Activated CD4-positive, alpha-beta T cell treated with anti-CD3 and anti-CD28 coated beads, Interleukin-2, Interleukin-4, amounts not matched to agents 100 ng/mL and 50 ng/mL, durations not matched to agents 16 hours and 8 hours (primary cell): ENCODE measurements at regions not wholly inside any gene's neighbourhood (a gene's known extent, or its start where the extent isn't known, plus 50 kb on each side); places are given as distances from the start of the nearest gene placed in this dataset.
A peak's percentile ranks its signal among the peaks of the same experiment; 100 is the strongest.

Experiments
- DNase-seq: peaks from one replicate; pipeline ENCODE4 v3.0.0-alpha.2; 2020; ENCODE audit warnings: low spot score

DNA sequence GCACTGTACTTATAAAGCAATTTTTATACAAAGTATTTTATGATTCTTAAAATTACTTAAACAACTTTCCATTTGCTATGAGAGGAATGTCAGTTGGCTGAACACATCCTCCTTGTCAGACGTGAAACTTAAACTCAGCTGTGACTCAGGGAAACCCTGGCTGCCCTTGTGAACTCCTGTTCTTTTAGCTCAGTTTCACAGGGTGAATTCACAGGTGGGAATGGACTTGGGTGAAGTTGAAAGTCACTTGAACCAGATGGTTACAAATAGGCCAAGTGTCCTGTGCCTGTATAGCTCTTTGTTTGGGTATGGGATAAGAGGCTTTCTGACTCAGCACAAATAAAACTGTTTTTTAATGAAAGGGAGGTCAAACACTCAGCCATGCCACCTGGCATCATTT is 67.4 kb upstream of the FAM47B start:
- no peak for DNase-seq

DNA sequence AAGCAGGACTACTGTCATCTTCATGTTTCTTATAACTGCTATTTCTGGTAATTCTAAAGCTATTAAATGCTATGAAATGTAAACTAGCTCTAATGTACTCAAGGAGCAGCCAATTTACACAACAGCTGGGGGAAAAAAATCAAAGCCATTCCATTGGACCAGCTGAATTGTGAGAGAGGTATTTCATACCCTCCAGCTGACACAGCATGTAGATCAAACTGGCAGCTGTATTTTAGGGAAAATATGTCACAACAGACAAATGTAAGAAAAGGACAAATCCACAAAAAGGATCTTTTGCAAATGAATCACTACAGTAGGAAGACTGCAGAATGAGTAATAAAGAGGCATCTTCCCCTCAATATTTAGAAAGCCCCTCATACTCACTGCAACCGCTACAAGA is 65.2 kb upstream of the FAM47B start:
- no peak for DNase-seq

DNA sequence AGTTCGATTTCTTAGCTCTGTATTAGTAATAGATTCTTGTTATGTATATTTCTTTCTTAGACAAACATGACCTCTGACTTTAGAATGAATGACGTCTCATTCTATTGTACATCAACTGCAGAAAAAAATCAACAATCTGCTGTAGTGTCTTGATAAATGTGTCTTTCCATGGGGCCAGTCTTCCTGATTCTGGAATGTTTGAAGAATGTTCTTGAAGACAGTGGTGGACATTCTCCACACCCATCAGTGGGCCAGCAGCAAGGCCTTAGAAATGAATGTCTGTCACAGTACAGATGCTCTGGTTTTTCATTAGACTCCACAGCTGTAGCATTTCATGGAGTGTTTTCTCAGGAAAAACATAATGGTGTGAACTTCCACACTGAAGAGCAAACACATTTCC is 63.2 kb upstream of the FAM47B start:
- DNase-seq: no peak

DNA sequence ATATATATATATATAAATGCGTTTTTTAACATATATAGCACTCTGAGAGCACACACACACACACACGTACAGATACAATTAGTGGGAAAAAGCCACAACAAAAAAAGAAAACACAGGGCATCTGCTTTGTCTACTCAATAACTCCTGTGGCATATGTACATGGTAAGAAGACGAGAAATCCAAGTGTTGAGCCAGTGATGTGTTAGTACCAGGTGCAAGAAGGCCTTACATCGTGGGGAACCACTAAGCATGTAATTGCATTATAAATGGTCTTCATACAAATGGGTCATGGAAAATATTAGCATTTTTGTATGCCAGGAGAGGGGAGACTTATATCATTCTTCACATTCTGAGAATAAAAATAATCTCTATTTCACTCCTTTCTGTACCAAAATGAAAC is 62.7 kb upstream of the FAM47B start:
- DNase-seq: no peak

DNA sequence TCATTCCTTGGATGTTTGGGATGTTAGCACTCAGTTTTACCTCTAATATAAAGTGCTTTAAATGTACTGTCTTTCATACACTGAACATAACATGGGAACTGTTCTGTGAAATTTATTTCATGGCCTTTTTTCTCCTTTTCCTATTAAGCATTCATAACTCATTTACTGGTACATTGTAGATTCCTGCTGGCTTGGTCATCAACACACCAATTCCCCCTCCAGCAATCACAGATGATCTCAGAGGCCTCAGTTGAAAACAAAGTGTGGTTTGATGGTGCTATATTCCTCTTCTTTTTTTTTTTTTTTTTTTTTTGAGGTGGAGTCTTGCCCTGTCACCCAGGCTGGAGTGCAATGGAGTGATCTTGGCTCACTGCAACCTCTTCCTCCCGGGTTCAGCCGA is 61.9 kb upstream of the FAM47B start:
- DNase-seq: no peak

DNA sequence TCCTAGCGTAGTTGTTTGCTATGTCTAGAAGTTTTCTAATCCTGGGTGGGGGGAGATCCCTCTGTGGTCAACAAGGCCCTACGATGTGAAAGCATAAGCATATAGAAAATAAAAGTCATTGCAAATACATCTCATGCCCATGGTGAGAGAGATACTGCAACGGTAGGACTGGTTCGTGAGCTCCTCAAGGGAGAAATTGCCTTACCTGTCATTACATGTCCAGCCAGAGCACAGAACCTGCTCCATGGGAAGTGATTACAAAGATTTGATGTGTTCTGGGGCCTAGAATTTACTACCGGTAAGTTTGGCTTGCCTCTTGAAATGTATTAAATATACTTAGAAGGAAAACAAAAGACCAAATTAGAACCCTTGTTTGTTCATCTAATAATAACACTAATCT is 60.9 kb upstream of the FAM47B start:
- DNase-seq: no peak

DNA sequence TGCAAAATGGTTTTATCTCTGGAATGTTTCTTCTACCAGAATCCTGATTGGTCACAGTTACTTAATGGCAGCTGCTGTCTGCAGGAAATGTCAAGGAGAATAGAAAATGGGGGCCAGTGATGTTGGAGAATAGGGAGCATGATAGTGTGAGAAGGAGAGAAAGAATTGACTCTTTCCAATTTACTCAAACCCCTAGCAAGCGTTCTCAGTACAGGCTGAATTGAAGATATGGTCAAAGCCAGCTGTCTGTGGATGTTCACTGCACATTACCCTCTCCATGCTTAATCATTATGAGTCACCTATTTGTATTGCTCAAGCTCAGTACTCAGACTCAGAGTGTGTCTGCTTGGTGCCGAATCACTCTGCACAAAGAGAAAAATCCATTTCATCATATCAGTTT is 57.8 kb upstream of the FAM47B start:
- DNase-seq: peak; percentile 1

DNA sequence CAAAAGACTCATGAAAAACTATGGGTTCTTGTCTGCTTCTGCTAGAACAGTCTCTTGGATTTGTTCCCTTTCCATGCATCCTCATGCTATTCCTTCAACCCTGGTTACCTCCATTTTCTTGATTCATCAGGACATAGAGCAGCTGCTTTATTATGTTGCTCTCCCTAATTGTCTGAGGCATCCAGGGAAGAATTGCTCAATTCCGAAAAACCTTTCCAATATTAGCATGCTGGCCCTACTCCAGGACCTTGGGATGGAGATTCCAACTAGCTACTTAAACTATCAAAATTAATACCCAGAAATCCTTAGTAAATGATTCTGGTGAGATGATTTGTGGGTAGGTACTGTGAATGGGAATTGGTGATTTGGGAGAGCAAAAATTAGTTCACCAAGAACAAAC is 56.6 kb upstream of the FAM47B start:
- no peak for DNase-seq

DNA sequence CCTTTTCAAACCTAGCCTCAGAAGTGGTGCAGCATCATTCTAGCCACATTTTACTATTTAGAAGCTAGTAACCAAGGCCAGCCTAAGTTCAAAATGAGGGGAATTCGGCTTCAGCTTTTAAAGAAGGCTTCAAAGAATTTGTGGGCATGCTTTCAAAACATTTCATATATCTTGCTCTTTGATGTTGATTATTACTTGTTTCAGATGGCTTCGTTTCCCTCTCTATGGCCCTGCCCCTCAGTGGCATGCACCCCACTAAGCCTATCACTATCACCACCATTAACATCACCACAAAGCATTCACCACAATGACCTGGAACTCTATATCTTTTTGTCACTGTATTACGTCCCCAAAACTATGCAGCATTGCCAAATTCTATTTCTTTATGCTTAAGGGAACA is 51.2 kb upstream of the FAM47B start:
- no peak for DNase-seq
